ENCODE measurements at regions not wholly inside any gene's neighbourhood (a gene's known extent, or its start where the extent isn't known, plus 50 kb on each side); places are given as distances from the start of the nearest gene placed in this dataset.

DNA sequence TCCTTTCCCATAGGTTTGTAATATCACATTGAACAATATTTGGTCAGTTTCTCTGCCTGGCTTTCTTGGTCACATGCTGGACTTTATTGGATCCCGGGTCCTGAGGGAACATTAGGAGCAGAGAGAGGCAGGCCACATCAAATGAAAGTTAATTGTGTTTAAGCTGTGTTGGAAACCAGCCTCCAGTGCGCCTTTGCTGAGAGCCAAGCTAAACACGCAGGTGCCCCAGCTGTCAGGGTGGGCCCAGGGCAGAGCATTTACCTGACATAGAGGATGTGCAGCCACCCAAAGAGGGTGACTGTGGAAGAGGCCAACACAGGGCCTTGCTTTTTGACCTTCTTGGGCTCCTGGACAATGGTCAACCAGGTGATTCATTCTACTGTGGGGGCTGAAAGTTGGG is 149.3 kb downstream of the EBLN2 start:
- TF ChIP-seq CTCF (IDR thresholded peaks at IDR 0.05; ENCODE audit: insufficient read depth, low read depth, low read length) = no peak
- TF ChIP-seq EZH2 (IDR thresholded peaks at IDR 0.05; ENCODE audit: insufficient read depth, low read length) = no peak
